H1 (cell line): ENCODE measurements at regions not wholly inside any gene's neighbourhood (a gene's known extent, or its start where the extent isn't known, plus 50 kb on each side); places are given as distances from the start of the nearest gene placed in this dataset.

Experiments used
- CBX8 ChIP-seq: fragments of 300-800, 300-1000 bp; sonication (generic); IDR thresholded peaks from 2 replicates; pipeline ENCODE4 v1.7.1; 2016; ENCODE audit warnings: low read depth, low read length, borderline replicate concordance

GRCh38 chr21:38952890-38953289, 147.2 kb downstream of the ETS2 start (continued):
- no peak for TF ChIP-seq CBX8
